GM23248 (cell line): ENCODE measurements at regions not wholly inside any gene's neighbourhood (a gene's known extent, or its start where the extent isn't known, plus 50 kb on each side); places are given as distances from the start of the nearest gene placed in this dataset.

Experiments
- EZH2 ChIP-seq: fragments of 200-600 bp; sonication (generic); IDR thresholded peaks from 2 replicates; pipeline ENCODE4 v1.6.1; 2018; ENCODE audit warnings: antibody characterized with exemption, mild to moderate bottlenecking; ENCODE audit not compliant: insufficient read depth, poor library complexity, severe bottlenecking
- EZH2phosphoT487 ChIP-seq: fragments of 200-600 bp; sonication (generic); IDR thresholded peaks from 2 replicates; pipeline ENCODE4 v1.6.1; 2018; ENCODE audit warnings: antibody characterized with exemption, moderate library complexity, mild to moderate bottlenecking, low read depth; ENCODE audit not compliant: insufficient read depth

- TF ChIP-seq EZH2 (no peak), EZH2phosphoT487 (no peak)
Observed at GRCh38 chr4:153909672-153910071, 120.8 kb upstream of the SFRP2 start.
